ENCODE measurements at regions not wholly inside any gene's neighbourhood (a gene's known extent, or its start where the extent isn't known, plus 50 kb on each side); places are given as distances from the start of the nearest gene placed in this dataset.

DNA sequence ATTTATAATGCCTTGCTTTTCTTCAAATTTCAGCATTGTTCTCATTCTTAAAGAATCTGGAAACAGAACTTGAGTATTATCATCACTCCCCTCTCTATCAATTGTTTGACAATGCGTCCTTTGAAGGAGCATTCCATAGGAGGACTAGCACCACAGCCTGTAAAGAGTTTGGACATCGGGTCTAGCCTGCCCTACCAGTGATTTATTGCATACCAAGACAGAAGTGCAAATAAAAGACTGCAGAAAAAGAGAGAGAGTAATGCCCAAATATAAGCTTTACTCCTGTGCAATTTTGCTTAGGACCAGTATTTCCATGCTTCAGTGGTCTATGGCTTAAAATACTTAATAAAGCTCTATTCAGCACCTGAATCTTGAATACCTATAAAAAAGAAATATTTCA, 55.4 kb upstream of the MAP2 start:
- TF ChIP-seq, protein P1, sequence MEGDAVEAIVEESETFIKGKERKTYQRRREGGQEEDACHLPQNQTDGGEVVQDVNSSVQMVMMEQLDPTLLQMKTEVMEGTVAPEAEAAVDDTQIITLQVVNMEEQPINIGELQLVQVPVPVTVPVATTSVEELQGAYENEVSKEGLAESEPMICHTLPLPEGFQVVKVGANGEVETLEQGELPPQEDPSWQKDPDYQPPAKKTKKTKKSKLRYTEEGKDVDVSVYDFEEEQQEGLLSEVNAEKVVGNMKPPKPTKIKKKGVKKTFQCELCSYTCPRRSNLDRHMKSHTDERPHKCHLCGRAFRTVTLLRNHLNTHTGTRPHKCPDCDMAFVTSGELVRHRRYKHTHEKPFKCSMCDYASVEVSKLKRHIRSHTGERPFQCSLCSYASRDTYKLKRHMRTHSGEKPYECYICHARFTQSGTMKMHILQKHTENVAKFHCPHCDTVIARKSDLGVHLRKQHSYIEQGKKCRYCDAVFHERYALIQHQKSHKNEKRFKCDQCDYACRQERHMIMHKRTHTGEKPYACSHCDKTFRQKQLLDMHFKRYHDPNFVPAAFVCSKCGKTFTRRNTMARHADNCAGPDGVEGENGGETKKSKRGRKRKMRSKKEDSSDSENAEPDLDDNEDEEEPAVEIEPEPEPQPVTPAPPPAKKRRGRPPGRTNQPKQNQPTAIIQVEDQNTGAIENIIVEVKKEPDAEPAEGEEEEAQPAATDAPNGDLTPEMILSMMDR (IDR thresholded peaks at IDR 0.05) = no peak
- TF ChIP-seq POLR2A (IDR thresholded peaks at IDR 0.05) = no peak
